Panc1 (cell line): ENCODE measurements at regions not wholly inside any gene's neighbourhood (a gene's known extent, or its start where the extent isn't known, plus 50 kb on each side); places are given as distances from the start of the nearest gene placed in this dataset.

Source experiments
- ATAC-seq: fragments of 200-7000 bp; cut with Tn5 transposase; 2 replicates; pipeline ENCODE4 v1.9.1; 2020; ENCODE audit warnings: mild to moderate bottlenecking, moderate library complexity
- BruUV-seq: library from RNA; stranded (reverse); fragments of 400-500 nt; replicated peaks from 2 replicates; lab custom pipeline; 2021; lab: Mats Ljungman, UMichigan
- CTCF ChIA-PET: fragments of 300-600 bp; sonication (Branson Sonifier 250); formaldehyde crosslinking; loops from one replicate; lab custom pipeline; 2022; ENCODE audit warnings: antibody characterized with exemption; lab: Charles Lee
- POLR2A ChIA-PET: fragments of 300-600 bp; sonication (Branson Sonifier 250); formaldehyde crosslinking; loops from one replicate; lab custom pipeline; 2022; ENCODE audit warnings: antibody characterized with exemption; lab: Charles Lee
- DNase-seq: peaks from one replicate; pipeline ENCODE4 v3.0.0-alpha.2; 2010; ENCODE audit warnings: low read depth, low spot score
- H3K27ac ChIP-seq: 2 replicates; pipeline ENCODE4 v1.5.1; 2011; ENCODE audit warnings: mild to moderate bottlenecking, low read length, inconsistent platforms
- H3K27me3 ChIP-seq: fragments of 200-500 bp; sonication (Bioruptor generic); 2 replicates; pipeline ENCODE4 v1.6.0; 2014; ENCODE audit warnings: low read length, inconsistent platforms; ENCODE audit not compliant: control insufficient read depth, insufficient read depth
- H3K36me3 ChIP-seq: fragments of 200-500 bp; sonication (Bioruptor generic); 2 replicates; pipeline ENCODE4 v1.5.1; 2014; ENCODE audit warnings: inconsistent platforms, mild to moderate bottlenecking, low read length, moderate library complexity; ENCODE audit not compliant: control insufficient read depth, insufficient read depth
- H3K4me1 ChIP-seq: 2 replicates; pipeline ENCODE4 v1.5.1; 2011; ENCODE audit warnings: inconsistent platforms, mild to moderate bottlenecking, low read length, moderate library complexity; ENCODE audit not compliant: control insufficient read depth, insufficient read depth
- H3K4me3 ChIP-seq, 2 experiments: 2 replicates each; pipeline ENCODE4 v1.5.1; 2011 to 2012; ENCODE audit warnings: low read depth in 2 of 2, low read length in 2 of 2, mild to moderate bottlenecking in 2 of 2, inconsistent platforms in 1 of 2, moderate library complexity in 1 of 2
- H3K9me3 ChIP-seq: fragments of 200-500 bp; sonication (Bioruptor generic); 2 replicates; pipeline ENCODE4 v1.5.1; 2014; ENCODE audit warnings: low read depth, mild to moderate bottlenecking, inconsistent platforms, low read length, moderate library complexity; ENCODE audit not compliant: control insufficient read depth, insufficient read depth
- CTCF ChIP-seq: fragments of 450-650 bp; IDR thresholded peaks from 2 replicates; pipeline ENCODE4 v1.5.1; 2017; ENCODE audit warnings: mild to moderate bottlenecking
- POLR2AphosphoS5 ChIP-seq: IDR thresholded peaks from 2 replicates; pipeline ENCODE4 v1.6.1; 2012; ENCODE audit warnings: mild to moderate bottlenecking, low read depth, low read length, moderate library complexity
- SIN3A ChIP-seq: IDR thresholded peaks from 2 replicates; pipeline ENCODE4 v1.6.1; 2012; ENCODE audit warnings: low read depth, mild to moderate bottlenecking, low read length, moderate library complexity, borderline replicate concordance; ENCODE audit not compliant: insufficient read depth
- TCF7L2 ChIP-seq: IDR thresholded peaks from 2 replicates; pipeline ENCODE4 v1.6.1; 2011; ENCODE audit warnings: mild to moderate bottlenecking, low read depth, low read length, inconsistent platforms
- in situ Hi-C: cut with HindIII; loops from 2 replicates; pipeline ENCODE4 v1.10.0; 2016; ENCODE audit warnings: low sequenced_read_pairs, low pct_unique_long_range_greater_than_20kb
- intact Hi-C: fragments of 100-400 bp; cut with micrococcal nuclease; formaldehyde crosslinking; loops from one replicate; pipeline ENCODE4 v1.10.0; 2022; ENCODE audit not compliant: unreplicated experiment
- TF ChIP-seq, protein P1 (sequence below), 2 experiments: IDR thresholded peaks; 2 replicates each; pipeline ENCODE4 v1.6.1; 2011 to 2012; ENCODE audit warnings: low read depth in 2 of 2, control low read depth in 1 of 2, low read length in 1 of 2, mild to moderate bottlenecking in 1 of 2, moderate library complexity in 1 of 2; ENCODE audit not compliant: insufficient read depth in 1 of 2

GRCh38 chr18:60191926-60192325 is 180.6 kb downstream of the MC4R start:
- Histone ChIP-seq H3K27me3 (no peaks in the 10 kb centered on the region), H3K27ac (no peak overlapping the region), H3K4me1 (no peaks in the 10 kb centered on the region), H3K36me3 (no peaks in the 10 kb centered on the region), H3K9me3 (no peaks in the 10 kb centered on the region), H3K4me3 (no peak overlapping the region)
- no TSS peak for BruUV-seq
- ChIA-PET POLR2A (no interaction called here), CTCF (no interaction called here)
- in situ Hi-C loops (no loop called here), intact Hi-C loops (no loop called here)
- ATAC-seq (no peak), DNase-seq (no peak)
- TF ChIP-seq SIN3A (no peak), TCF7L2 (no peak), POLR2AphosphoS5 (no peak), CTCF (no peak)
- TF ChIP-seq, protein P1, sequence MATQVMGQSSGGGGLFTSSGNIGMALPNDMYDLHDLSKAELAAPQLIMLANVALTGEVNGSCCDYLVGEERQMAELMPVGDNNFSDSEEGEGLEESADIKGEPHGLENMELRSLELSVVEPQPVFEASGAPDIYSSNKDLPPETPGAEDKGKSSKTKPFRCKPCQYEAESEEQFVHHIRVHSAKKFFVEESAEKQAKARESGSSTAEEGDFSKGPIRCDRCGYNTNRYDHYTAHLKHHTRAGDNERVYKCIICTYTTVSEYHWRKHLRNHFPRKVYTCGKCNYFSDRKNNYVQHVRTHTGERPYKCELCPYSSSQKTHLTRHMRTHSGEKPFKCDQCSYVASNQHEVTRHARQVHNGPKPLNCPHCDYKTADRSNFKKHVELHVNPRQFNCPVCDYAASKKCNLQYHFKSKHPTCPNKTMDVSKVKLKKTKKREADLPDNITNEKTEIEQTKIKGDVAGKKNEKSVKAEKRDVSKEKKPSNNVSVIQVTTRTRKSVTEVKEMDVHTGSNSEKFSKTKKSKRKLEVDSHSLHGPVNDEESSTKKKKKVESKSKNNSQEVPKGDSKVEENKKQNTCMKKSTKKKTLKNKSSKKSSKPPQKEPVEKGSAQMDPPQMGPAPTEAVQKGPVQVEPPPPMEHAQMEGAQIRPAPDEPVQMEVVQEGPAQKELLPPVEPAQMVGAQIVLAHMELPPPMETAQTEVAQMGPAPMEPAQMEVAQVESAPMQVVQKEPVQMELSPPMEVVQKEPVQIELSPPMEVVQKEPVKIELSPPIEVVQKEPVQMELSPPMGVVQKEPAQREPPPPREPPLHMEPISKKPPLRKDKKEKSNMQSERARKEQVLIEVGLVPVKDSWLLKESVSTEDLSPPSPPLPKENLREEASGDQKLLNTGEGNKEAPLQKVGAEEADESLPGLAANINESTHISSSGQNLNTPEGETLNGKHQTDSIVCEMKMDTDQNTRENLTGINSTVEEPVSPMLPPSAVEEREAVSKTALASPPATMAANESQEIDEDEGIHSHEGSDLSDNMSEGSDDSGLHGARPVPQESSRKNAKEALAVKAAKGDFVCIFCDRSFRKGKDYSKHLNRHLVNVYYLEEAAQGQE (IDR thresholded peaks at IDR 0.05; ENCODE audit: insufficient read depth in 1 of 2, low read depth in 2 of 2, low read length in 1 of 2): no peak

DNA sequence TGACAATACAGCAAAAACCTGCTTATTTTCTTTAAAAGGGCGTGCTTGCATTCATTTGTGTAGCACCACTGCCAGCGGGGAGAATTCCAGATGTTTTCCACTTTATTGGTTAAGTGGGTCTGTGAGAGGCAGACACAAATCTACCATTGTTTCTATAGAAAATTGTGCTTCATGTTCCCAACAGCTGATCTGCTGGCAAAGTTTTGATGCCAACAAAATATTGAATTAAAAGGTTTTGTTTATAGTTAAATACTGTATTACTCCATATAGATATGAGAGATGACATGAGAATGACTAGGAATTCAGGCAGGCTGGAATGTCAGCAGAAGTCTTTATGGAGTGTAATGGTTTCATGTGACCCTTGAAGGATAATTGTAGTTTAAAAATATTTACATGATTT is 182.7 kb downstream of the MC4R start:
- ChIA-PET POLR2A (no interaction called here), CTCF (no interaction called here)
- Histone ChIP-seq H3K4me1 (no peaks in the 10 kb centered on the region), H3K36me3 (no peaks in the 10 kb centered on the region), H3K9me3 (no peaks in the 10 kb centered on the region), H3K27me3 (no peaks in the 10 kb centered on the region), H3K4me3 (no peak overlapping the region), H3K27ac (no peak overlapping the region)
- TF ChIP-seq SIN3A: no peak
- no peak for TF ChIP-seq TCF7L2
- no peak for TF ChIP-seq POLR2AphosphoS5
- TF ChIP-seq CTCF: no peak
- TF ChIP-seq, protein P1 (IDR thresholded peaks at IDR 0.05; ENCODE audit: insufficient read depth in 1 of 2, low read depth in 2 of 2, low read length in 1 of 2): no peak
- ATAC-seq: no peak
- intact Hi-C loops (no loop called here), in situ Hi-C loops (no loop called here)
- BruUV-seq: no TSS peak
- DNase-seq: no peak
